ENCODE measurements at regions not wholly inside any gene's neighbourhood (a gene's known extent, or its start where the extent isn't known, plus 50 kb on each side); places are given as distances from the start of the nearest gene placed in this dataset.

DNA sequence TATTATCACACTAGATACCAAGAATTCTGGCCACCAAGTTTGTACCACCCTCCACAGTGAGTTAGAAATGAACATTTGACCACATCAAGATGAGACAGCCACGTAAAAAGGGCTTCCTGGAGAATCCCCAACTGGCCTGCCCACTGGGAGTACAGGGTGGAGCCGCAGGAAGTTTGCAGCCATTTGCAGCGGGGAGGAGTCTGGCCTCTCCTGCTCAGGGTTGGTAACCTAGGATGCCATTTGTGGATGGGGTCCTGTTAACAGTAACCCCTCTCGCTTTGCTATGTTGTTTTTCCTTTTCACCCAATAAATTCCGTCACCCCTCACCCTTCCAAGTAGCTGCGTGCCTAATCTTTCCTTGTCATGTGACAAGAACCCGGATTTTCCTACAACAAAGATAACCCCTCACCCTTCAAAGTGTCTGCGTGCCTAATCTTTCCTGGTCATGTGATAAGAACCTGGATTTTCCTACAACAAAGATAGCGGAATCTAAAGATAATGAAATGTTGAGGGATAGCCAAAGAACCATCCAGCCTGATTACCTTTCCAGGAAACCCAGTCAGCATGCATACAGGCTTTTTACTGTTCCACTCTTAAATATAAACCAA lies 245.4 kb downstream of the NAF1 start:
- no peak for TF ChIP-seq CTCF (conservative IDR thresholded peaks at IDR 0.05)
- H3K27ac Mint-ChIP-seq (ENCODE audit: unreplicated experiment), result no peak overlapping the region
- no peak for DNase-seq (ENCODE audit: low read depth, low spot score)
- no peak overlapping the region for H3K4me3 Mint-ChIP-seq
- no peaks in the 10 kb centered on the region for H3K4me1 Mint-ChIP-seq
- peaks cover 11% of the 10 kb centered on the region for H3K9me3 Mint-ChIP-seq
- no peaks in the 10 kb centered on the region for H3K27me3 Mint-ChIP-seq (ENCODE audit: low read depth)
- no peaks in the 10 kb centered on the region for H3K36me3 Mint-ChIP-seq (ENCODE audit: low read depth)

DNA sequence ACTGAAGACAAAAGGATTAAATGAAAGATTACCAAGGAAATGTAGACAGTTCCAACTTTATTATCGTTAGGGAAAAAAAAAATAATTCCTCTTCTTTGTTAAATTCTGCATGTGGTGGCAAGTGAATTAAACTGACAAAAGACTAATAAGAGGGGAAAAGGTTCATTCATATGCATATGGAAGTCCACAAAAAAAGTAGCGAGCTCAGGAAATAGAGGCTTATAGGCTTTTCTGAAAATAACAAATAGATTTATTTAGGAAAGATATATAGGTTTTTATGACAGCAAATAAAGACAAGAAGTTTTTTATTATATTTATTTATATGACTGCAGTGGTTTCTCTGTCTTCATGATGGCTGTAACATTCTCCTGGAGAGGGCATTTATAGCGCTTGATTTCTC lies 246.0 kb downstream of the NAF1 start:
- no peak for TF ChIP-seq CTCF (conservative IDR thresholded peaks at IDR 0.05)
- Mint-ChIP-seq H3K4me3 (no peak overlapping the region), H3K36me3 (ENCODE audit: low read depth) (no peaks in the 10 kb centered on the region), H3K4me1 (no peaks in the 10 kb centered on the region), H3K27me3 (ENCODE audit: low read depth) (no peaks in the 10 kb centered on the region), H3K27ac (ENCODE audit: unreplicated experiment) (no peak overlapping the region), H3K9me3 (peaks cover 11% of the 10 kb centered on the region)
- no peak for DNase-seq (ENCODE audit: low read depth, low spot score)

GRCh38 chr4:162912482-162912881 lies 254.2 kb downstream of the NAF1 start:
- Mint-ChIP-seq H3K27ac (ENCODE audit: unreplicated experiment) (no peak overlapping the region), H3K4me1 (no peaks in the 10 kb centered on the region), H3K4me3 (no peak overlapping the region), H3K27me3 (ENCODE audit: low read depth) (no peaks in the 10 kb centered on the region), H3K9me3 (peaks cover 9% of the 10 kb centered on the region), H3K36me3 (ENCODE audit: low read depth) (no peaks in the 10 kb centered on the region)
- no peak for TF ChIP-seq CTCF (conservative IDR thresholded peaks at IDR 0.05)
- no peak for DNase-seq (ENCODE audit: low read depth, low spot score)

GRCh38 chr4:162911349-162911748 lies 255.3 kb downstream of the NAF1 start:
- no peaks in the 10 kb centered on the region for H3K9me3 Mint-ChIP-seq

DNA sequence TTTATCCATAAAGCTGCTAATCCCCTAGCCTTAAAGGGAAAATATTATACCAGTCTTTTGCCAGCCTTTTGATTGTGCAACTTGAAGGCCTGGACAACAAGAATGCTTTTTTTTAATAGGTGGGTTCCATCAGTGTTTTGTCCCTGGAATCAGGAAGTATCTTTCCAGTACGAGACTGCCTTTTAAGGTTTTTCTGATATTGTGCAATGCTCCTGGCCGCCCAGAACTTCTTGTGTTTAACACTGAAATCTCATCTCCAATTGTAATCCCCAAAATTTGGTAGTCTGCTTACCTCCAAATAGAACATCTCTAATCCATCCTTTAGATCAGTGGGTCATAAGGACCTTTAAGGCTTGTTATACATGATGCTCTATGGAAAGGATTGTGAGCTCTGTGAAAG lies 256.7 kb downstream of the NAF1 start:
- Mint-ChIP-seq H3K4me3 (no peak overlapping the region), H3K36me3 (ENCODE audit: low read depth) (no peaks in the 10 kb centered on the region), H3K4me1 (no peaks in the 10 kb centered on the region), H3K27ac (ENCODE audit: unreplicated experiment) (no peak overlapping the region), H3K9me3 (no peaks in the 10 kb centered on the region), H3K27me3 (ENCODE audit: low read depth) (no peaks in the 10 kb centered on the region)
- DNase-seq (ENCODE audit: low read depth, low spot score), result no peak
- TF ChIP-seq CTCF (conservative IDR thresholded peaks at IDR 0.05), result no peak

More at GRCh38 chr4:162911349-162911748, 255.3 kb downstream of the NAF1 start:
- Mint-ChIP-seq H3K27ac (ENCODE audit: unreplicated experiment) (no peak overlapping the region), H3K27me3 (ENCODE audit: low read depth) (no peaks in the 10 kb centered on the region), H3K36me3 (ENCODE audit: low read depth) (no peaks in the 10 kb centered on the region), H3K4me3 (no peak overlapping the region), H3K4me1 (no peaks in the 10 kb centered on the region)
- DNase-seq (ENCODE audit: low read depth, low spot score), result no peak
- no peak for TF ChIP-seq CTCF (conservative IDR thresholded peaks at IDR 0.05)
